ENCODE measurements at regions not wholly inside any gene's neighbourhood (a gene's known extent, or its start where the extent isn't known, plus 50 kb on each side); places are given as distances from the start of the nearest gene placed in this dataset.
A peak's percentile ranks its signal among the peaks of the same experiment; 100 is the strongest.

DNA sequence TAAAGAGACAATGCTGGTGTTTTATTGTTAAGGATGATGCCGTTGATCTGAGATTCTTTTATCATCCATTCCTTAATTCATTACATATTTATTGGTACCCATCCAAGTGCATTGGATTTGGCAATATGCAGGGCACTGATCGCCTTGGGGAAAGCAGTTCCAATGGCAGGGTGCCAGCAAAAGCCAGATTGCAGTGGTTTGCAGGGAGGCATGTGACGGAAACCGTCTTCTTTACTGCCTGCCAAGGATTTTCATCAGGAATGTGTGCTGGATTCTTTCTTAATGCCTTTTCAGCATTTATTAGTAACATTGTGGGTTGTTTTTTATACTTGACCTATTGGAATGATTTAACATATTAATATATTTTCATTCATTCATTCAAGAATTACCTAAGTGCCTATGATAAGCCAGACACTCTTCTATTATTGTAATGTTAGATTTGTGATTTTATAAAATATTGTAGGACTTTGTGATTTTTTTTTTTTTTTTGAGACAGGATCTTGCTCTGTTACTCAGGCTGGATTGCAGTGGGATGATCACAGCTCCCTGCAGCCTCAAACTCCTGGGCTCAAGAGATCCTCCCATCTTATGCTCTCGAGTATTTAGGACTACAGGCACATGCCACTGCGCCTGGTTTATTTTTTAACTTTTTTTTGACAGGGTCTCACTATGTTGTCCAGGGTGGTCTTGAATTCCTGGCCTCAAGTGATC, 93.4 kb upstream of the TNRC6A start:
- intact Hi-C loops (cut with DNase I): no loop called here
- no peak overlapping the region for H3K4me3 ChIP-seq (ENCODE audit: low read length in 3 of 3)
- H3K36me3 ChIP-seq (ENCODE audit: control insufficient read depth in 2 of 3, insufficient read depth in 3 of 3, low read length in 3 of 3): no peaks in the 10 kb centered on the region
- TF ChIP-seq CTCF (IDR thresholded peaks at IDR 0.05; ENCODE audit: borderline replicate concordance, extremely low read depth, insufficient read depth): no peak
- peak overlapping the region; percentile 57 to 63 for H3K27ac ChIP-seq (ENCODE audit: low read depth in 2 of 2, low read length in 2 of 2)
- DNase-seq (peak in 4 of 5 donors; percentile 27 to 95 (median 52)), FAIRE-seq (peak; percentile 95)
- H3K27me3 ChIP-seq (ENCODE audit: control insufficient read depth, insufficient read depth, low read length): no peaks in the 10 kb centered on the region
- no peaks in the 10 kb centered on the region for H3K9me3 ChIP-seq (ENCODE audit: control insufficient read depth in 2 of 3, insufficient read depth in 1 of 3, low read length in 3 of 3)
- peaks cover 0 to 12% (median 2%) of the 10 kb centered on the region in 3 donors for H3K4me1 ChIP-seq (ENCODE audit: control insufficient read depth in 2 of 3, insufficient read depth in 2 of 3, low read depth in 1 of 3, low read length in 3 of 3)
- H3K9ac ChIP-seq (ENCODE audit: low read length in 3 of 3): peak overlapping the region in 1 of 3 donors; percentile 26

DNA sequence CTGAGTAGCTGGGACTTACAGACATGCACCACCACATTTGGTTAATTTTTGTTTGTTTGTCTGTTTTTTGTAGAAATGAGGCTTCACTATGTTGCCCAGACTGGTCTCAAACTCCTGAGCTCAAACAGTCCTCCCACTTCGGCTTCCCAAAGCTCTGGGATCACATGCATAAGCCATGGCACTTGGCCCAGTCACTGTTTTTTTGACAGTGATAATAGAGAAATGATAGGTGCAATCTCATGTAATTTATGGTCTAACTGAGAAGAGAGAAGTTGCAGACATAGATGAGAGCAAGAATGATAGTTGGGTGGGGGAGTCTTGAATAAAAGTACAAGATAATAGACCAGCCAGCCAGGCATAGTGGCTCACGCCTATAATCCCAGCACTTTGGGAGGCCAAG, 89.7 kb upstream of the TNRC6A start:
- DNase-seq (no peak), FAIRE-seq (no peak)
- no peak for TF ChIP-seq CTCF (IDR thresholded peaks at IDR 0.05; ENCODE audit: borderline replicate concordance, extremely low read depth, insufficient read depth)
- no peak overlapping the region for H3K4me3 ChIP-seq (ENCODE audit: low read length in 3 of 3)
- intact Hi-C loops (cut with DNase I): no loop called here
- H3K9me3 ChIP-seq (ENCODE audit: control insufficient read depth in 2 of 3, insufficient read depth in 1 of 3, low read length in 3 of 3): no peaks in the 10 kb centered on the region
- no peak overlapping the region for H3K27ac ChIP-seq (ENCODE audit: low read depth in 2 of 2, low read length in 2 of 2)
- no peak overlapping the region for H3K9ac ChIP-seq (ENCODE audit: low read length in 3 of 3)
- H3K4me1 ChIP-seq (ENCODE audit: control insufficient read depth in 2 of 3, insufficient read depth in 2 of 3, low read depth in 1 of 3, low read length in 3 of 3): peaks cover 0 to 12% (median 2%) of the 10 kb centered on the region in 3 donors
- no peaks in the 10 kb centered on the region for H3K27me3 ChIP-seq (ENCODE audit: control insufficient read depth, insufficient read depth, low read length)
- no peaks in the 10 kb centered on the region for H3K36me3 ChIP-seq (ENCODE audit: control insufficient read depth in 2 of 3, insufficient read depth in 3 of 3, low read length in 3 of 3)

- no peaks in the 10 kb centered on the region for H3K9me3 ChIP-seq (ENCODE audit: control insufficient read depth in 2 of 3, insufficient read depth in 1 of 3, low read length in 3 of 3)
- no peak for TF ChIP-seq CTCF (IDR thresholded peaks at IDR 0.05; ENCODE audit: borderline replicate concordance, extremely low read depth, insufficient read depth)
- no peak overlapping the region for H3K4me3 ChIP-seq (ENCODE audit: low read length in 3 of 3)
- H3K4me1 ChIP-seq (ENCODE audit: control insufficient read depth in 2 of 3, insufficient read depth in 2 of 3, low read depth in 1 of 3, low read length in 3 of 3): no peaks in the 10 kb centered on the region
- DNase-seq (no peak), FAIRE-seq (no peak)
- no peaks in the 10 kb centered on the region for H3K36me3 ChIP-seq (ENCODE audit: control insufficient read depth in 2 of 3, insufficient read depth in 3 of 3, low read length in 3 of 3)
- no peak overlapping the region for H3K9ac ChIP-seq (ENCODE audit: low read length in 3 of 3)
- H3K27ac ChIP-seq (ENCODE audit: low read depth in 2 of 2, low read length in 2 of 2): no peak overlapping the region
- H3K27me3 ChIP-seq (ENCODE audit: control insufficient read depth, insufficient read depth, low read length): no peaks in the 10 kb centered on the region
- intact Hi-C loops (cut with DNase I): no loop called here
These were observed 86.0 kb upstream of the TNRC6A start for GRCh38 chr16:24643489-24643888.
